GM19025 (cell line): ENCODE measurements at regions not wholly inside any gene's neighbourhood (a gene's known extent, or its start where the extent isn't known, plus 50 kb on each side); places are given as distances from the start of the nearest gene placed in this dataset.
"Not testable (repeated sequence)": the region's sequence is repeated elsewhere in the genome, so short reads cannot be mapped to it uniquely, and the experiment has no call there.

Experiments used
- ATAC-seq: cut with Tn5 transposase; IDR thresholded peaks from one replicate; pipeline ENCODE4 v1.9.1; 2021; ENCODE audit warnings: mild to moderate bottlenecking, low read depth, moderate library complexity; ENCODE audit not compliant: unreplicated experiment

DNA sequence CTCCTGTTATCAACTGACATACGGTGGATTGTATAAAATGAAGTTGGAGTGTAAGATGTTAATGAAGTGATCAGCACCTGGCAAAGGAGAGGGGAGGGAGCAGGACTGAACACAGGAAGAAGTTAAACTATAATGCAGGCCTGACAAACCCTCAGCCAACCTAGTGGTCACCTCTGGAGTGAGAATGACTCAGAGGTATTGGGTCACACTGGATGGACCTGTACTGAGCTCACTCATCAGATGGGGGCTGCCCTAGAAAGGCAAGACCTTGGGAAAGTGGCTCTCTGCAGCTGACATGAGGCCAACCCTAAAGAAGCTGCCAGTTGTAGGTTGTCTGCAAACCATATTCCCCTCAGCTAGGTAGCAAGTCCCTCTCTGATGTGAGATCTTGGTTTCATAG, 193.3 kb upstream of the HTR1E start:
- ATAC-seq = no peak

DNA sequence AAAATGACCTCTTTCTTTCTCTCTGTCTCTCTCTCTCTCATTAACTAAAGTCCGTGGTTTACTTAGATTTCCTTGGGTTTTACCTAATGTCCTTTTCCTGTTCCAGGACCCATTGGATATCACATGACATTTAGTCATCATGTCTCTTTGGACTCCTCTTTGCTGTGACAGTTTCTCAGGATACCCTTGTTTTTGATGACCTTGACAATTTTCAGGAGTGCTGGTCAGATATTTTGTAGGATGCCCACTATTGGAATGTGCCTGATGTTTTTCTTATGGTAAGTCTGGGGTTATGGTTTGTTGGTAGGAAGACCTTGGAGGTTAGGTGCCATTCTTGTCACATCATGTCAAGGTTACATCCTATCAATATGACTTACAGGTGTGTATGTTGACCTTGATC, 199.2 kb upstream of the HTR1E start:
- ATAC-seq = no peak

DNA sequence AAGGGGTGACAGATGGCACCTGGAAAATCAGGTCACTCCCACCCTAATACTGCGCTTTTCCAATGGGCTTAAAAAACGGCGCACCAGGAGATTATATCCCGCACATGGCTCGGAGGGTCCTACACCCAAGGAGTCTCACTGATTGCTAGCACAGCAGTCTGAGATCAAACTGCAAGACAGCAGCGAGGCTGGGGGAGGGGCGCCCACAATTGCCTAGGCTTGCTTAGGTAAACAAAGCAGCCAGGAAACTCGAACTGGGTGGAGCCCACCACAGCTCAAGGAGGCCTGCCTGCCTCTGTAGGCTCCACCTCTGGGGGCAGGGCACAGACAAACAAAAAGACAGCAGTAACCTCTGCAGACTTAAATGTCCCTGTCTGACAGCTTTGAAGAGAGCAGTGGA, 205.7 kb upstream of the HTR1E start:
- ATAC-seq = not testable (repeated sequence)

DNA sequence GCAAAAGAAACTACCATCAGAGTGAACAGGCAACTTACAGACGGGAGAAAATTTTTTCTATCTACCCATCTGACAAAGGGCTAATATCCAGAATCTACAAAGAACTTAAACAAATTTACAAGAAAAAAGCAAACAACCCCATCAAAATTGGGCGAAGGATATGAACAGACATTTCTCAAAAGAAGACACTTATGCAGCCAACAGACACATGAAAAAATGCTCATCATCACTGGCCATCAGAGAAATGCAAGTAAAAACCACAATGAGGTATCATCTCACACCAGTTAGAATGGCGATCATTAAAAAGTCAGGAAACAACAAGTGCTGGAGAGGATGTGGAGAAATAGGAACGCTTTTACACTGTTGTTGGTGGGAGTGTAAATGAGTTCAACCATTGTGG, 206.6 kb upstream of the HTR1E start:
- ATAC-seq = not testable (repeated sequence)

DNA sequence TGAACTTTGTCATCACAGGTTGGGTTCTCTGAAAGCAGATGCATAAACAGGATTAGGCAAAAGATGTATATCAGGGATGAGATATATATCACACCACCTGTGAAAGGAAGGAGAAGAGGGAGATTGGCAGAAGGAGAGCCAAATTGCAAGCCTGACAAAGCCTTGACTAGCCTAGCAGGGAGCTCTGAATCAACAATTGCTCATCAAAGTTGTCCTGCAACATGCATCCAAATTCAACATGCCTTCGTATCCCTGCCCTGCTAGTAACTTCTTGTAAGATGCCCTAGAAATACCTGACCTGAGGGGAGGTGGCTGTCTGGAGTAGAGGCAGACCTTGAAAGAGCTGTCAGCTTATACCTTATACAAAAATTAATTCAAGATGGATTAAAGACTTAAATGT, 207.1 kb upstream of the HTR1E start:
- no peak for ATAC-seq

DNA sequence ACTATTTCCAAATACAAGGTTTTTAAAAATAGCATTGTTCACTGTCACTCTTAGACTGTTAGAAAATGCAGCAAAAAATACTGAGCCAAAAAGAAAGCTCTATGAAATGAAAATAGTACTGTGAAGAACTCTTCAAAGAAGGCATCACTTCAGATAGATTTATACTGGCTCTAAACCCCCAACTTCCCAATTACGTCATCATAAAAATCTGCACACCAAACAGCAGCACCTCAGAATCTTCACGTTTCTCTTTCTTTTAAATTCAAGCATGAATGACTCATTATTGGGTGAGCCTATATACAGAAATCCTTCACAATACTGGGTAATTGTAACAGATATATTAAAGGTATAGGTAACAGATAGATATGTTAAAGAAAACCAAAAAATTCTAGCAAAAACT, 208.4 kb upstream of the HTR1E start:
- no peak for ATAC-seq

DNA sequence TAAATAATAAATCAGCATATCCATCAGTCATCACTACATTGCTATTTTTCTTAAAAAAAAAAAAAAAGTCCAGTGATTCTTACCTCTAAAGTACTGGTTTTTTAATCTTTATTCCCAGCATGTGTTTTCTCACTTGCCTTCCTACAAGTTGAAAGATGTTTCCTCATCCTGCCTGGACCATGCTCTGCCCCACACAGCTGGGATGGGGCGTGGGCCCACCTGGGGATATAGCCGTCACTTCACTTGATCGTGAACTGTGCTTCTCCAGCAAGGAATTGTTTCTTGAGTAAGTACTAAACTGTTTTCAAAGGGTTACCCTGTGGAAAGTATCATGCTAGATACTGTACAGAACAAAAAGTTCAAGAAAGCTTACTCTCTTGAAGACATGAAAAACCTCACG, 212.6 kb upstream of the HTR1E start:
- no peak for ATAC-seq

DNA sequence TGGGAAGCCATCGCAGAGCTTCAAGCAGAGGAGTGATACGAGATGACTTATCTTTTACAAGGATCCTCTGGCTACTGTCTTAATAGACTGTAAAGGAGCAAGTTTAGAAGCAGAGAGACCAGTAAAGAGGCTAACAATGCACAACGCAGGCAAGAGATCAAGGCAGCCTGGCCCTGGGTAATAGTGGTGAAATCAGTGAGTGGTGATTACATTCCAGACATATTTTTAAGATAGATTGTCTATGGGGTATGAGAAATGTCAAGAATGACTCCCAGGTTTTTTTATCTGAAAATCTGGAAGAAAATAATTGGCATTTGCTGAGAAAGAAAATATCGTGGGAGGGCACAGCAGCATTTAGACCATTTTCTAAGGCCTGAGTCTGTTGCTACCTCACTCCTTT, 213.6 kb upstream of the HTR1E start:
- ATAC-seq = no peak

DNA sequence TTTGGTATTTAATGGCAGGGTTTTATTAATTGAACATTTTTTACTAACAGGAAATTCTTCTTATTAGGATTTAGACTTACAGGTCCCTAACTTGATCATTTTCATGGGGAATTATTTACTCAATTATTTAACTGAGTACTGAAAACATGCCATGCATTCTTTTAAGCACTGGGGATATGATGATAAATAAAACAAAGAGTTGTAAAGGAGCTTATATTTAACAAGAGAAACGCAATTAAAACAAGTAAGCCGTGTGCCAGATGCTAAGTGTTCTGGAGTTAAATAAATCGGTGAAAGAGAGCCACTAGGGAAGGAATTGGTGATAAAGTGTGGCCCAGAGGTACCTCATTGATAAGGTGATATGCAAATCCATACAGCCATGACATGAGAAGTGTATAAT, 214.2 kb upstream of the HTR1E start:
- no peak for ATAC-seq

DNA sequence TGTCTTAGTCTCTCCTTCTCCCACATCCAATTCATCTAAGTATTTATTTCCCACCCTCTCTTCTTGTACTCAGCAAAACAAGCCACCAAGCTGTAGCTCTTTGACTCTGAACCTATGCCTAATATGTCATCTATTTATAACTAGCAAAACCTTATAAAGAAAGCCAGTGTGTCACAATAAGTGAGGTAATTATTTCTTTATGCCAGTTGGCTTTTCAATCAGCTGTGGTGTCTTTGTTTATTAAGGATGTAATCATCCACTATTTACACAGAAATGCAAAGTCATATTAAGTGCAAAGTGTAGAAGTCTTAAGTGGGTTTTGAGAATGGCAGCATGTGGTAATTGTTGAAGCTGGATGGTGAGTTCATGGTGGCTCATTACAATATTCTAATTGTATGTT, 215.2 kb upstream of the HTR1E start:
- no peak for ATAC-seq

DNA sequence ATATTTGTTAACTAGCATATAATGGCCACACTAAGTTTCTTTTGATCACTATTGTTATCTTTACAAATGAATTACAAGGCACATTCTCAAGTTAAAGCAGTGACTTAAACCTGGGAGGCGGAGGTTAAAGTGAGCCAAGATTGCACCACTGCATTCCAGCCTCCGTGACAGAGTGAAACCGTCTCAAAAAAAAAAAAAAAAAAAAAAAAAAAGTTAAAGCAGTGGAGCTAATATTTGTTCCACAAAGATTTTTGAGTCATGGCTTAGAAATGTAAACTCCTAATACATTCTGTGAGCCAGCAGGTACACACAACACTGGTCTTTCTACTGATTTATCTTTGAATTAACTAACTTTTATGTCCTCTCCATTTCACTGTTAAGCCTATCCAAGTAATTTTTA, 221.7 kb upstream of the HTR1E start:
- ATAC-seq = no peak

DNA sequence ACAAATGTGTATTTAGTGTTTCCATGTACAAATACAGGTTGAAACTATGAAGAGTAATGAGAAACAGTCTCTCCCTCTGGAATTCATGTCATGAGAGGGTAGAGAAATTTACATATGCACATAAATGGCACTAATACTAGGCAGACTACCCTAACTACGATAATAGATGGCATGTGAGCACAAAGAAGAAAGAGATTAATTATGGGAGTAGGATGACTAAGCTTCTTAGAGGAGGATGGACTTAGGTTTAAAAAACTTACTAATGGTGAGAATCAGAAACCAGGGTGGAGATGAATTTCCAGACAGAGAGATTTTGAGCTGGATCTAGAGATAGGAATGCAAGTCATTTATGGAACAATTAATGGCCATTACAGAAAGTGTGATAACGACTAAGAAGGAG, 225.3 kb upstream of the HTR1E start:
- ATAC-seq = no peak

DNA sequence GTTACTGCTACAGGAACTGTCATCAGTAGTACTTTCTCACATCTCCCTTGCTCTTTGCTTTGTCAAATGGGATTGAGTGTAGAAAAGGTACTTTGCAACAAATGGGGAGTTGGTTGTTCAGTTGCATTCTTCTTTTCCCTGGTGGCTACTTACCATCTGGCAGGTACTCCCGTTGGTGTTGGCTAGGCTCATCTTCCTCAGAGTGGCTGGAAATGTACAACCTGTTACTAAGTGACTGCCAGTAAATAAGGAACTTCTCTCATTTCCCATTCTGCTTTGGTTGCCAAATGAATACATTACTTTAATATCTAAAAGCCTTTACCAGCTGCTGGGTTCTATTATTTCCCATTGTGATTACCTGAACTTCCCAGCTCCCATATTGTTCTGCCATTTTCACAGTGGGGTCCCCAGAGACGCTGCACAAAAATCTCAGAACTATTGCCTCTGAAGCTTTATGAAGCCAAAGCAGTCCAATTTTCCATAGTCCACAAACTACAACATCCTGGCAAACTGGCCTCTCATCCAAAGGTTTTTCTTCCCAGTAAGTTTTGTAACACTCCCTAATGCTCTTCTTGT, 229.7 kb upstream of the HTR1E start:
- ATAC-seq = no peak

DNA sequence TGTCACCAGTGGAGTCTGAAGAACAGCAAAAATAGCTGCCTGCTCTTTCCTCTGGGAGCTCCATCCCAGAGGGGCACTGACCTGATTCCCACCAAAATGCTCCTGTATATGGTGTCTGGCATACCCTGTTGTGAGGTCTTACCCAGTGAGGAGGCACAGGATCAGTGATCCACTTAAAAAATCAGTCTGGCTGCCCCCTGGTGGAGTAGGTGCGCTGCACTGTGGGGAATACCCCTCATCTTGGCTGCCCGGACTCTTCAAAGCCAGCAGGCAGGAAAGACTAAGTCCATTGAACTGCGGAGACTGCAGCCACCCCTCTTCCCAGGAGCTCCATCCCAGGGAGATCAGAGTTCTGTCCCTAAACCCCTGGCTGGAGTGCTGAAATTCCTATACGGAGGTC, 230.9 kb upstream of the HTR1E start:
- ATAC-seq = no peak

DNA sequence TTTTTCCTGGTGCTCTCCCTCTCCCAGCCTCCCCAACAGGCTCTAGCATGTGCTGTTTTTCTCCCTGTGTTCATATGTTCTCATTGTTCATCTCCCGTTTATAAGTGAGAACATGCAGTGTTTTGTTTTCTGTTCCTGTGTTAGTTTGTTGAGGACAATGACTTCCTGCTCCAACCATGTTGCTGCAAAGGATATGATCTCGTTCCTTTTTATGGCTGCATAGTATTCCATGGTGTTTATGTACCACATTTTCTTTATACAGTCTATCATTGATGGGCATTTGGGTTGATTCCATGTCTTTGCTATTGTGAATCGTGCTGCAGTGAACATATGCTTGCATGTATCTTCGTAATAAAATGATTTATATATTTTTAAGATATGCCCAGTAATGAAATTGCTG, 236.1 kb upstream of the HTR1E start:
- ATAC-seq = not testable (repeated sequence)

DNA sequence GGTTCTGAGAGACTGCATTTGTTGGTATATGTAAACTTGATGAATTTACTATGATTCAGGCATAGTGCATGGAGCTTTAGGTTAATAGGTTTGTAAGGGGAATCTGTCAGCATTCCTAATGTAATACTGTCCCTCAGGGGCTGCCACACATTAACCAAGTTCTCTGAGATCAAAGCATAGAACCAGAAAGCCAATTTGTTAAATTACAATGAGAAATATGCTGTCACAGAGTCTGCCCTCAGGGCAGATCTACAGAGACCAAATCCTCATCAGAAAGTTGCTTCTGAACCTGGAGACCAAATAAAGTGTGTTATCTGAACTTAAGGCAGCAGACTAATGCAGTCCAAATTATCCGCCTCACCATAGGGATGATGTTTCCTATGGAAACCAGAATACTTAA, 250.8 kb upstream of the HTR1E start:
- ATAC-seq = no peak

DNA sequence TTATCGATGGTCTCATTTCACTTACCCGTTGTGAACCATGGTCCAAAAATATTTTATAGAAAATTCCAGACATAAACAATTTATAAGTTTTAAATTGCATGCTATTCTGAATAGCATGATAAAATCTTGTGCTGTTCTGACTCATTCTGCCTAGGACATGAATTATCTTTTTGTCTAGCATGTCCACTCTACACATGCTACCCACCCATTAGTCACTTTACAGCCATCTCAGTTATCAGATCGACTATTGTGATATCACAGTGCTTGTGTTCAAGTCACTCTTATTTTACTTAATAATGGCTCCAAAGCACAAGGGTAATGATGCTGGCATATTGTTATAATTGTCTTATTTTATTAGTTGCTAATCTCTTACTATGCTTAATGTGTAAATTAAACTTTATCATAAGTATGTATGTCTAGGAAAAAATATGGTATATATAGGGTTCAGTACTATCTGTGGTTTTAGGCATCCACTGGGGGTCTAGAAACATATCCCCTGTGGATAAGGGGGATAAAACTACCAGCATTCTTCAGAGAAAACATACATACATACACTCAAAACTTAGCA, 252.0 kb upstream of the HTR1E start:
- ATAC-seq = no peak

DNA sequence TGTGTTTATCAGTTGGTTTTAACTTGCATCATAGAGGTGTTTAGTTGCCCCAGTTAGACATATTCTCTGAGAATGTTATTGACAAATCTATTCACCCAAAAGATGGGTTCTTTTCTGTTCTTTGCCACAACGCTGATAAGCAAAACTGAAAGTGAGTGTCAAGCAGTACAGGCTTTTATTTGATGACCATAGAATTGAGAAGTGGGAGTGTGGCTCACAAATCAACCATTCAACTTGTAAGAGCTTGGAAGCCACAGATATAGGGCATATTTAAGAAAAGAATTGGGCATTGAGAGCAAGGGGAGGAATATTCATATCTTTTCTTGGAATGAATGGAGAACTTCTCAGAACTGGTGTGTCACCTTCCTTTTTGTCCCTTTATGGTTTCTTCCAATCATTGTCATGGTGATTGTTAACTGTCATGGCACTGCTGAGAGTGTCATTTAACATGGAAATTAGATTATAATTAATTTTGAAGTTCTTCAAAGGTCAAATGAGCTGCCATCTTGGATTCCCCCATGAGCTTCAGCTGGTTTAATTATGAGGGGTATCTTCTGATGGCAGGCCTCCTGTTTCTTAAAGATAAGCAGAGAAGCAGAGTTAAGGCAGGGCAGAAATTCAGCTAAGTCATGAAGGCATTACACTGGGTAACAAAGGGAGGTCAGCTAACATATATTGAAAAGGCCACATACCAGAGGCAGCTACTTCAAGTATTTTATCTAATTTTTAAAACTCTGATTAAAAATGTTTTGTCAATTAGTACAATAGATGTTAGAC, 254.0 kb upstream of the HTR1E start:
- no peak for ATAC-seq

DNA sequence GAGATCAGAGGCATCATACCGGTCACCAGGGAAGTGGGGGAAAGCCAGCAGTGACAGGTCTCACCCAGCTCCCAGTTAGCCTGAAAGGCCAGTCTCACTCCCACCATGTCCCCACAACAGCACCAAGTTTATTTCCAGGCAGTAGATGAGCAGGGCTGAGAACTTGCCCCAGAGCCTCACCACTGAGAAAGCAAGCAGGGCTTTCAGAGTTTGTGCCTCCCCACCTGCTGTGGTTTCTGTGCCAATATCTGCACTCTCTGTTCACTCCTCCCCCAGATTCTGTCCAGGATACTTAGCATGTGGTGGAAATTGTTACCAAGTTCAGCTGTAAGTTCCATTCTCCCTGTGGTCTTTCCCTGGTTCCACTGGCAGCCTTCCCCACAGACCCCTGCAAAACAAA, 255.0 kb upstream of the HTR1E start:
- no peak for ATAC-seq

DNA sequence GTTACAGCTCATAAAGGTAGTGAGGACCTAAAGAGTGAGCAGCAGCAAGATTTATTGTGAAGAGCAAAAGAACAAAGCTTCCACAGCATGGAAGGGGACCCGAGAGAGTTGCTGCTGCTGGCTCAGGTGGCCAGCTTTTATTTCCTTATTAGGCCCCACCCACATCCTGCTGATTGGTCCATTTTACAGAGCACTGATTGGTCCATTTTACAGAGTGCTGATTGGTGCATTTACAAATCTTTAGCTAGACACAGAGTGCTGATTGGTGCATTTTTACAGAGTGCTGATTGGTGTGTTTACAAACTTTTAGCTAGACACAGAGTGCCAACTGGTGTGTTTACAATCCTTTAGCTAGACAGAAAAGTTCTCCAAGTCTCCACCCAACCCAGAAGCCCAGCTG, 256.2 kb upstream of the HTR1E start:
- not testable (repeated sequence) for ATAC-seq

DNA sequence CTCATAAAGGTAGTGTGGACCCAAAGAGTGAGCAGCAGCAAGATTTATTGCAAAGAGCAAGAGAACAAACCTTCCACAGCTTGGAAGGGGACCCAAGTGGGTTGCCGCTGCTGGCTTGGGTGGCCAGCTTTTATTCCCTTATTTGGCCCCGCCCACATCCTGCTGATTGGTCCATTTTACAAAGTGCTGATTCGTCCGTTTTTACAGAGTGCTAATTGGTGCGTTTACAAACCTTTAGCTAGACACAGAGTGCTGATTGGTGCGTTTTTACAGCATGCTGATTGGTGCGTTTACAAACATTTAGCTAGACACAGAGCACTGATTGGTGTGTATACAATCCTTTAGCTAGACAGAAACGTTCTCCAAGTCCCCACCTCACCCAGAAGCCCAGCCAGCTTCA, 265.2 kb upstream of the HTR1E start:
- not testable (repeated sequence) for ATAC-seq

DNA sequence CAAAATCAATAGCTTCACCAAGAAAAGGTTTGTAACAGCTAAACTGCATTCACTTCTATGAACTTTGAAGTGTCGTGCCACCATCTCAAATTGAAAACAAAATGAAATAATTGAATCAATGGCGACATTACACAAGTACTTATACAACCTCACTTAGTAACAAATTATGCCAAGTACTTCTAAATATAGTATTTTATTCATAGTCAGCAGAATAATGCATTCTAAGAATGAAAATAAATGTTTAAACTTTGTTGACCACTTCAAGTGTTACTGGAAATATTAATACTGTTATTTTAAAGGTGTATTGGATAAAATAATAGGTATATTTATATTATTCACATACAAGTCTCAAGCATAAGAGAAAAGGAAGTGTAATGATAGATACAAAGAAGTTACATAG, 280.1 kb upstream of the HTR1E start:
- ATAC-seq = no peak
